H1 (cell line): ENCODE measurements at regions not wholly inside any gene's neighbourhood (a gene's known extent, or its start where the extent isn't known, plus 50 kb on each side); places are given as distances from the start of the nearest gene placed in this dataset.

ENCODE experiments used
- CTCF ChIA-PET: fragments of 300-600 bp; sonication (Branson Sonifier 250); formaldehyde crosslinking; loops from one replicate; lab custom pipeline; 2021; ENCODE audit not compliant: partially characterized antibody; lab: Charles Lee
- POLR2A ChIA-PET: fragments of 300-600 bp; sonication (Branson Sonifier 250); formaldehyde crosslinking; loops from one replicate; lab custom pipeline; 2021; ENCODE audit warnings: inconsistent platforms; ENCODE audit not compliant: partially characterized antibody; lab: Charles Lee
- DNase-seq, 2 experiments: peaks; one replicate each; pipeline versions ENCODE4 v3.0.0 to v3.0.0-alpha.2; 2010 to 2022; ENCODE audit warnings: low spot score in 2 of 2, low read depth in 1 of 2, mixed read lengths in 1 of 2
- FAIRE-seq: peaks from 2 replicates; lab custom pipeline; 2011; peaks lifted over from hg19 to GRCh38; lab: Jason Lieb, UNC
- H2AFZ ChIP-seq: 2 replicates; pipeline ENCODE4 v1.8.1; 2012; ENCODE audit warnings: low read length, inconsistent platforms
- H2AK5ac ChIP-seq: 2 replicates; pipeline ENCODE4 v1.6.1; 2013; ENCODE audit warnings: low read depth, low read length
- H2BK120ac ChIP-seq: replicated peaks from 2 replicates; pipeline ENCODE3; 2013; ENCODE audit warnings: low read depth, low read length, inconsistent platforms
- H2BK12ac ChIP-seq: 2 replicates; pipeline ENCODE4 v1.6.1; 2013; ENCODE audit warnings: low read depth, low read length
- H2BK15ac ChIP-seq: 2 replicates; pipeline ENCODE4 v1.6.1; 2013; ENCODE audit warnings: low read length
- H2BK20ac ChIP-seq: 2 replicates; pipeline ENCODE4 v1.6.1; 2013; ENCODE audit warnings: low read length
- H2BK5ac ChIP-seq: 2 replicates; pipeline ENCODE4 v1.6.1; 2013; ENCODE audit warnings: low read depth, low read length
- H3K14ac ChIP-seq: 2 replicates; pipeline ENCODE4 v1.6.1; 2013; ENCODE audit warnings: inconsistent platforms; ENCODE audit not compliant: insufficient read length
- H3K18ac ChIP-seq: 2 replicates; pipeline ENCODE4 v1.6.1; 2013; ENCODE audit warnings: low read length; ENCODE audit errors: extremely low read depth
- H3K23ac ChIP-seq: 2 replicates; pipeline ENCODE4 v1.6.1; 2013; ENCODE audit warnings: inconsistent platforms; ENCODE audit not compliant: insufficient read length
- H3K23me2 ChIP-seq: 2 replicates; pipeline ENCODE4 v1.6.1; 2013; ENCODE audit warnings: low read depth, low read length
- H3K27ac ChIP-seq: 2 replicates; pipeline ENCODE4 v1.6.1; 2011; ENCODE audit warnings: low read depth, low read length, inconsistent platforms
- H3K27me3 ChIP-seq, 4 experiments: replicated peaks in 1 of 4; 1 replicate in 1 of 4; 2 replicates in 3 of 4; pipeline versions ENCODE4 v1.6.1 to v1.8.1; 2011 to 2013; ENCODE audit warnings: low read length in 3 of 4, mild to moderate bottlenecking in 3 of 4, inconsistent platforms in 2 of 4, mixed read lengths in 2 of 4, moderate library complexity in 1 of 4; ENCODE audit not compliant: control insufficient read depth in 3 of 4, insufficient read depth in 3 of 4; ENCODE audit errors: extremely low read depth in 1 of 4
- H3K36me3 ChIP-seq, 4 experiments: 2 replicates each; pipeline versions ENCODE4 v1.6.1 to v1.8.1; 2011 to 2013; ENCODE audit warnings: mild to moderate bottlenecking in 4 of 4, low read length in 3 of 4, moderate library complexity in 2 of 4, control low read depth in 1 of 4, inconsistent platforms in 1 of 4; ENCODE audit not compliant: insufficient read depth in 4 of 4, control insufficient read depth in 2 of 4
- H3K4ac ChIP-seq: replicated peaks from 2 replicates; pipeline ENCODE3; 2013; ENCODE audit warnings: low read length, low read depth, mixed read lengths, inconsistent platforms; ENCODE audit not compliant: insufficient read length
- H3K4me1 ChIP-seq, 4 experiments: replicated peaks in 1 of 4; 1 replicate in 1 of 4; 2 replicates in 3 of 4; pipeline versions ENCODE4 v1.6.1 to v1.8.1; 2011 to 2013; ENCODE audit warnings: low read length in 3 of 4, inconsistent platforms in 2 of 4, mixed read lengths in 1 of 4; ENCODE audit not compliant: insufficient read depth in 4 of 4, control insufficient read depth in 3 of 4
- H3K4me2 ChIP-seq, 2 experiments: 2 replicates each; pipeline versions ENCODE4 v1.6.1 to v1.8.1; 2011 to 2013; ENCODE audit warnings: low read depth in 2 of 2, low read length in 2 of 2, control low read depth in 1 of 2, inconsistent platforms in 1 of 2, mild to moderate bottlenecking in 1 of 2; ENCODE audit not compliant: insufficient read depth in 1 of 2
- H3K4me3 ChIP-seq, 4 experiments: fragments of 200-600, 300-600 bp in 1 of 4; sonication (generic), shearing (Covaris generic), sonication (Bioruptor Twin) in 1 of 4; 2 replicates each; pipeline versions ENCODE4 v1.5.1 to v1.8.1; 2011 to 2016; ENCODE audit warnings: low read length in 4 of 4, low read depth in 3 of 4, control low read depth in 2 of 4, inconsistent platforms in 2 of 4, mild to moderate bottlenecking in 2 of 4, mixed read lengths in 1 of 4, moderate library complexity in 1 of 4; ENCODE audit not compliant: insufficient read depth in 2 of 4; ENCODE audit errors: extremely low read depth in 1 of 4
- H3K56ac ChIP-seq: replicated peaks from 2 replicates; pipeline ENCODE3; 2013; ENCODE audit warnings: low read depth, mild to moderate bottlenecking, mixed read lengths, low read length, inconsistent platforms; ENCODE audit not compliant: insufficient read length
- H3K79me1 ChIP-seq: 2 replicates; pipeline ENCODE4 v1.6.1; 2013; ENCODE audit warnings: low read depth, low read length, control low read depth
- H3K79me2 ChIP-seq, 2 experiments: 2 replicates each; pipeline versions ENCODE4 v1.6.1 to v1.8.1; 2012 to 2013; ENCODE audit warnings: low read length in 2 of 2, mild to moderate bottlenecking in 2 of 2, inconsistent platforms in 1 of 2; ENCODE audit not compliant: insufficient read depth in 2 of 2, control insufficient read depth in 1 of 2
- H3K9ac ChIP-seq, 4 experiments: replicated peaks in 1 of 4; 1 replicate in 1 of 4; 2 replicates in 3 of 4; pipeline versions ENCODE4 v1.6.1 to v1.8.1; 2011 to 2013; ENCODE audit warnings: low read depth in 3 of 4, low read length in 3 of 4, control low read depth in 2 of 4, mild to moderate bottlenecking in 2 of 4, moderate library complexity in 2 of 4, inconsistent platforms in 1 of 4; ENCODE audit errors: extremely low read depth in 1 of 4
- H3K9me3 ChIP-seq, 2 experiments: 2 replicates each; pipeline versions ENCODE4 v1.6.1 to v1.8.1; 2012 to 2013; ENCODE audit warnings: mild to moderate bottlenecking in 2 of 2, moderate library complexity in 2 of 2, control low read depth in 1 of 2, inconsistent platforms in 1 of 2, low read depth in 1 of 2, low read length in 1 of 2, mixed read lengths in 1 of 2; ENCODE audit not compliant: insufficient read depth in 2 of 2
- H4K20me1 ChIP-seq, 2 experiments: replicated peaks in 1 of 2; 2 replicates each; pipeline versions ENCODE3 to v1.8.1; 2011 to 2013; ENCODE audit warnings: inconsistent platforms in 2 of 2, low read length in 2 of 2, mild to moderate bottlenecking in 1 of 2; ENCODE audit not compliant: insufficient read depth in 2 of 2, control insufficient read depth in 1 of 2
- H4K5ac ChIP-seq: 2 replicates; pipeline ENCODE4 v1.6.1; 2013; ENCODE audit warnings: low read length, low read depth, mixed read lengths, inconsistent platforms; ENCODE audit not compliant: insufficient read length
- H4K8ac ChIP-seq: 2 replicates; pipeline ENCODE4 v1.8.0; 2013; ENCODE audit warnings: mild to moderate bottlenecking, moderate library complexity, low read length, inconsistent platforms; ENCODE audit not compliant: insufficient read depth; ENCODE audit errors: extremely low read depth
- H4K91ac ChIP-seq: replicated peaks from 2 replicates; pipeline ENCODE3; 2013; ENCODE audit warnings: low read length, mixed read lengths, inconsistent platforms; ENCODE audit not compliant: insufficient read length
- ATF3 ChIP-seq: IDR thresholded peaks from 2 replicates; pipeline ENCODE4 v1.6.1; 2011; ENCODE audit warnings: low read depth, mild to moderate bottlenecking, low read length; ENCODE audit not compliant: insufficient read depth
- CBX5 ChIP-seq: fragments of 300-800, 300-1000 bp; sonication (generic); IDR thresholded peaks from 2 replicates; pipeline ENCODE4 v1.7.1; 2016; ENCODE audit warnings: antibody characterized with exemption, low read length, low read depth
- GTF2F1 ChIP-seq: IDR thresholded peaks from 2 replicates; pipeline ENCODE4 v1.6.1; 2012; ENCODE audit warnings: low read depth, low read length, improper control_type of control experiment, borderline replicate concordance
- HDAC6 ChIP-seq: IDR thresholded peaks from one replicate; pipeline ENCODE4 v1.7.1; 2012; ENCODE audit warnings: low read depth, mild to moderate bottlenecking, inconsistent platforms, low read length, moderate library complexity
- NANOG ChIP-seq: IDR thresholded peaks from 2 replicates; pipeline ENCODE4 v1.6.1; 2011; ENCODE audit warnings: low read length, low read depth, mild to moderate bottlenecking, inconsistent platforms; ENCODE audit not compliant: insufficient read depth, poor library complexity, severe bottlenecking
- SIN3A ChIP-seq, 2 experiments: IDR thresholded peaks in 1 of 2; conservative IDR thresholded peaks in 1 of 2; 2 replicates each; pipeline ENCODE4 v1.6.1; 2011 to 2012; ENCODE audit warnings: low read length in 2 of 2, improper control_type of control experiment in 1 of 2, low read depth in 1 of 2, mild to moderate bottlenecking in 1 of 2
- SIX5 ChIP-seq: IDR thresholded peaks from 2 replicates; pipeline ENCODE4 v1.6.1; 2011; ENCODE audit warnings: mild to moderate bottlenecking, low read depth, low read length
- TBP ChIP-seq: IDR thresholded peaks from 2 replicates; pipeline ENCODE4 v1.6.1; 2011; ENCODE audit warnings: low read depth, low read length, improper control_type of control experiment
- WGBS, 2 experiments: shearing (Covaris generic) in 1 of 2; methylation state at CpG; one replicate each; pipeline versions ENCODE4 v1.1.6 to v1.1.7; 2013 to 2015; ENCODE audit warnings: low lambda C conversion rate in 2 of 2, mixed read lengths in 2 of 2, inconsistent platforms in 1 of 2, low coverage in 1 of 2, missing lambda C conversion rate in 1 of 2; ENCODE audit not compliant: insufficient replicate concordance in 2 of 2, insufficient coverage in 1 of 2, insufficient read length in 1 of 2; ENCODE audit errors: extremely low coverage in 1 of 2, missing lambda C conversion rate in 1 of 2; 5-methylcytosine and 5-hydroxymethylcytosine counted together
- TF ChIP-seq, protein P1 (sequence below): IDR thresholded peaks from 2 replicates; pipeline ENCODE4 v1.6.1; 2011; ENCODE audit warnings: low read length, improper control_type of control experiment

DNA sequence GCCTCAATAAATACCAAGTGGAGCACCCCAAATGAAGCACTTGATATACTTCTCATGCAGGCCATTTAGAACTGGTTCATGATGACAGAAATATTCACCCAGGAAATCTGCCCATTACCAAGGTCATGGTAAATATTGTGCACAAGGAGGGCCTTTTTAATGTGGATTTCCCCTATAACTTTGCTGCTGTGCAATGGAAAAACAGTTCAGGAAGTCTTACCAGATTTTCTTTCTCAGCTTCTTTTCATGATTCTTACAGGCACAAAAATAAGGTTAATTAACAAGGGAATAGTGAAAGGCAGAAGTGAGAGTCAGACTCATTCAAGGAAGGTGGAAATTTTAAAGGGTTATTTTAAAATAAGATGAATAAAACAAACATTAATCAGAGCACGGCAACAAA is 904.3 kb upstream of the GRIA3 start:
- Histone ChIP-seq H4K8ac (no peak overlapping the region), H3K27me3 (no peaks in the 10 kb centered on the region), H3K18ac (no peak overlapping the region), H3K4me2 (no peak overlapping the region), H2BK120ac (no peak overlapping the region), H3K14ac (no peak overlapping the region), H2BK15ac (no peak overlapping the region), H2AK5ac (no peak overlapping the region), H2BK12ac (no peak overlapping the region), H2AFZ (no peak overlapping the region), H3K79me1 (no peaks in the 10 kb centered on the region), H3K56ac (no peak overlapping the region)
- FAIRE-seq = no peak
- TF ChIP-seq SIN3A (conservative IDR thresholded peaks at IDR 0.05 in 1 of 2, IDR thresholded peaks at IDR 0.05 in 1 of 2; ENCODE audit: low read depth in 1 of 2, low read length in 2 of 2) (no peak), ATF3 (no peak), CBX5 (no peak), HDAC6 (no peak), NANOG (no peak), GTF2F1 (no peak), TBP (no peak), SIX5 (no peak)
- TF ChIP-seq, protein P1, sequence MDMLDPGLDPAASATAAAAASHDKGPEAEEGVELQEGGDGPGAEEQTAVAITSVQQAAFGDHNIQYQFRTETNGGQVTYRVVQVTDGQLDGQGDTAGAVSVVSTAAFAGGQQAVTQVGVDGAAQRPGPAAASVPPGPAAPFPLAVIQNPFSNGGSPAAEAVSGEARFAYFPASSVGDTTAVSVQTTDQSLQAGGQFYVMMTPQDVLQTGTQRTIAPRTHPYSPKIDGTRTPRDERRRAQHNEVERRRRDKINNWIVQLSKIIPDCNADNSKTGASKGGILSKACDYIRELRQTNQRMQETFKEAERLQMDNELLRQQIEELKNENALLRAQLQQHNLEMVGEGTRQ = no peak
- TF ChIP-seq, all 59 proteins: peak for 0
- no peak overlapping the region for H3K27ac ChIP-seq
- H3K23ac ChIP-seq = no peak overlapping the region
- H3K4me3 ChIP-seq = no peak overlapping the region
- peaks cover 0 to 2% (median 0%) of the 10 kb centered on the region in 4 experiments; a peak in 1 of 7 replicates for H3K4me1 ChIP-seq
- 70% methylated on average over 1 of the region's 1 CpG; no CpG with 5 or more reads in 1 of the 2 experiments for WGBS, 2 experiments
- no peak overlapping the region for H4K5ac ChIP-seq
- no peak for DNase-seq
- no peaks in the 10 kb centered on the region for H4K20me1 ChIP-seq
- no peaks in the 10 kb centered on the region for H3K79me2 ChIP-seq
- no peak overlapping the region for H2BK20ac ChIP-seq
- POLR2A ChIA-PET = no interaction called here
- H3K9me3 ChIP-seq = no peaks in the 10 kb centered on the region
- no peaks in the 10 kb centered on the region for H3K36me3 ChIP-seq
- CTCF ChIA-PET = no interaction called here
- H3K4ac ChIP-seq = no peak overlapping the region
- no peaks in the 10 kb centered on the region for H3K23me2 ChIP-seq
- H3K9ac ChIP-seq = no peak overlapping the region
- no peak overlapping the region for H4K91ac ChIP-seq
- H2BK5ac ChIP-seq = no peak overlapping the region
